A673 (cell line): ENCODE measurements at regions not wholly inside any gene's neighbourhood (a gene's known extent, or its start where the extent isn't known, plus 50 kb on each side); places are given as distances from the start of the nearest gene placed in this dataset.

Experiments
- BruUV-seq: library from RNA; stranded (reverse); fragments of 400-500 nt; replicated peaks from 2 replicates; lab custom pipeline; 2021; lab: Mats Ljungman, UMichigan
- CTCF ChIA-PET: fragments of 300-600 bp; sonication (Branson Sonifier 250); formaldehyde crosslinking; loops from one replicate; lab custom pipeline; 2022; ENCODE audit warnings: antibody characterized with exemption; lab: Charles Lee
- POLR2A ChIA-PET: fragments of 300-600 bp; sonication (Branson Sonifier 250); formaldehyde crosslinking; loops from one replicate; lab custom pipeline; 2022; ENCODE audit warnings: antibody characterized with exemption; ENCODE audit not compliant: low non-redundant PET; lab: Charles Lee
- DNase-seq: peaks from one replicate; pipeline ENCODE4 v3.0.0-alpha.2; 2015; ENCODE audit warnings: low spot score
- H3K27ac ChIP-seq: fragments of 200-600 bp; sonication (generic); 2 replicates; pipeline ENCODE4 v1.5.1; 2016; ENCODE audit warnings: mixed run types, low read depth, mild to moderate bottlenecking, mixed read lengths, antibody characterized with exemption, low read length; ENCODE audit not compliant: poor library complexity, severe bottlenecking
- H3K27me3 ChIP-seq: fragments of 200-600 bp; sonication (generic); replicated peaks from 2 replicates; pipeline ENCODE4 v1.6.1; 2017; ENCODE audit warnings: mixed run types, low read depth, mild to moderate bottlenecking, mixed read lengths, antibody characterized with exemption, low read length; ENCODE audit not compliant: insufficient read depth, poor library complexity
- H3K36me3 ChIP-seq: fragments of 200-600 bp; sonication (generic); 2 replicates; pipeline ENCODE4 v1.6.1; 2016; ENCODE audit warnings: mixed run types, mild to moderate bottlenecking, mixed read lengths, antibody characterized with exemption, low read length; ENCODE audit not compliant: insufficient read depth, poor library complexity, severe bottlenecking
- H3K4me1 ChIP-seq: fragments of 200-600 bp; sonication (generic); 2 replicates; pipeline ENCODE4 v1.6.1; 2017; ENCODE audit warnings: mixed run types, mild to moderate bottlenecking, mixed read lengths, antibody characterized with exemption, low read length; ENCODE audit not compliant: insufficient read depth, poor library complexity, severe bottlenecking
- H3K4me3 ChIP-seq: fragments of 200-600 bp; sonication (generic); 2 replicates; pipeline ENCODE4 v1.5.1; 2016; ENCODE audit warnings: low read depth, mixed run types, mild to moderate bottlenecking, mixed read lengths, low read length; ENCODE audit not compliant: poor library complexity, severe bottlenecking
- H3K9me3 ChIP-seq: fragments of 200-600 bp; sonication (generic); 2 replicates; pipeline ENCODE4 v1.6.1; 2016; ENCODE audit warnings: mixed run types, low read depth, mild to moderate bottlenecking, mixed read lengths, antibody characterized with exemption, low read length; ENCODE audit not compliant: poor library complexity, severe bottlenecking
- CTCF ChIP-seq: fragments of 300-800, 200-600 bp; sonication (generic); conservative IDR thresholded peaks from 2 replicates; pipeline ENCODE4 v1.5.1; 2017; ENCODE audit warnings: low read depth, mild to moderate bottlenecking, antibody characterized with exemption, low read length, moderate library complexity, mixed read lengths
- EZH2 ChIP-seq: fragments of 200-600 bp; sonication (generic); IDR thresholded peaks from 2 replicates; pipeline ENCODE4 v1.6.1; 2017; ENCODE audit warnings: borderline replicate concordance, low read depth, mild to moderate bottlenecking, mixed read lengths, antibody characterized with exemption, low read length; ENCODE audit not compliant: poor library complexity, severe bottlenecking
- intact Hi-C: fragments of 100-400 bp; cut with micrococcal nuclease; formaldehyde crosslinking; loops from one replicate; pipeline ENCODE4 v1.10.0; 2022; ENCODE audit not compliant: unreplicated experiment

GRCh38 chr6:71387179-71387578 is 98.6 kb downstream of the OGFRL1 start:
- no peak overlapping the region for H3K27ac ChIP-seq
- no peak for DNase-seq
- H3K9me3 ChIP-seq = no peaks in the 10 kb centered on the region
- no peak overlapping the region for H3K4me3 ChIP-seq
- H3K4me1 ChIP-seq = peaks cover 18% of the 10 kb centered on the region
- BruUV-seq = no TSS peak
- CTCF ChIA-PET = no interaction called here
- intact Hi-C loops = no loop called here
- POLR2A ChIA-PET = no interaction called here
- H3K36me3 ChIP-seq = no peaks in the 10 kb centered on the region
- TF ChIP-seq CTCF = no peak
- no peak for TF ChIP-seq EZH2
- no peaks in the 10 kb centered on the region for H3K27me3 ChIP-seq

- intact Hi-C loops = no loop called here
- Histone ChIP-seq H3K27ac (no peak overlapping the region), H3K27me3 (no peaks in the 10 kb centered on the region), H3K9me3 (no peaks in the 10 kb centered on the region), H3K4me1 (peaks cover 18% of the 10 kb centered on the region), H3K36me3 (no peaks in the 10 kb centered on the region), H3K4me3 (no peak overlapping the region)
- POLR2A ChIA-PET = no interaction called here
- TF ChIP-seq EZH2 (no peak), CTCF (no peak)
- peak; percentile 48 for DNase-seq
- no TSS peak for BruUV-seq
- CTCF ChIA-PET = interaction anchor here (0.8 kb wide), 1 partner anchor 31 kb away, joined by 3 read pairs; no protein-coding TSS in a partner anchor
These were observed 99.6 kb downstream of the OGFRL1 start for GRCh38 chr6:71388068-71388744.

- peaks cover 24% of the 10 kb centered on the region for H3K4me1 ChIP-seq
- no peak overlapping the region for H3K27ac ChIP-seq
- DNase-seq = no peak
- CTCF ChIA-PET = interaction anchor here (0.8 kb wide), 1 partner anchor 31 kb away, joined by 3 read pairs; no protein-coding TSS in a partner anchor
- H3K9me3 ChIP-seq = no peaks in the 10 kb centered on the region
- POLR2A ChIA-PET = no interaction called here
- no TSS peak for BruUV-seq
- no peak overlapping the region for H3K4me3 ChIP-seq
- TF ChIP-seq EZH2 = no peak
- no peak for TF ChIP-seq CTCF
- intact Hi-C loops = no loop called here
- no peaks in the 10 kb centered on the region for H3K27me3 ChIP-seq
- no peaks in the 10 kb centered on the region for H3K36me3 ChIP-seq
These were observed 100.4 kb downstream of the OGFRL1 start for GRCh38 chr6:71388856-71389527.
